Lower leg skin (tissue), 3 donors: ENCODE measurements at regions not wholly inside any gene's neighbourhood (a gene's known extent, or its start where the extent isn't known, plus 50 kb on each side); places are given as distances from the start of the nearest gene placed in this dataset.

ENCODE experiments used
- CTCF ChIP-seq, 3 donors: fragments of 450-650 bp; IDR thresholded peaks; one replicate each; pipeline ENCODE4 v1.5.1; 2016; ENCODE audit warnings: antibody characterized with exemption in 3 of 3, mild to moderate bottlenecking in 3 of 3, moderate library complexity in 2 of 3
- POLR2A ChIP-seq, 2 donors: fragments of 450-650 bp; IDR thresholded peaks; one replicate each; pipeline ENCODE4 v1.6.1; 2016 to 2017; ENCODE audit warnings: antibody characterized with exemption in 2 of 2, mild to moderate bottlenecking in 1 of 2, moderate library complexity in 1 of 2

GRCh38 chr3:110710156-110710555, 361.5 kb upstream of the NECTIN3 start:
- no peak for TF ChIP-seq CTCF (IDR thresholded peaks at IDR 0.05)
- no peak for TF ChIP-seq POLR2A (IDR thresholded peaks at IDR 0.05)
